Keratinocyte (primary cell): ENCODE measurements at regions not wholly inside any gene's neighbourhood (a gene's known extent, or its start where the extent isn't known, plus 50 kb on each side); places are given as distances from the start of the nearest gene placed in this dataset.

Source experiments
- DNase-seq: peaks from one replicate; pipeline ENCODE4 v3.0.0-alpha.2; 2011; ENCODE audit warnings: low read depth, missing footprints, low spot score
- FAIRE-seq: peaks from 2 replicates; lab custom pipeline; 2011; peaks lifted over from hg19 to GRCh38; lab: Jason Lieb, UNC
- H2AFZ ChIP-seq: 2 replicates; pipeline ENCODE4 v1.6.0; 2012; ENCODE audit warnings: low read length, control low read depth, inconsistent platforms; ENCODE audit not compliant: control insufficient read depth
- H3K27ac ChIP-seq: 2 replicates; pipeline ENCODE4 v1.5.1; 2011; ENCODE audit warnings: low read length; ENCODE audit not compliant: control insufficient read depth, insufficient read depth
- H3K27me3 ChIP-seq: 3 replicates; pipeline ENCODE4 v1.6.0; 2011; ENCODE audit warnings: low read length; ENCODE audit not compliant: control insufficient read depth, insufficient read depth; ENCODE audit errors: extremely low read depth
- H3K36me3 ChIP-seq, 2 experiments: 2 replicates in 1 of 2; 3 replicates in 1 of 2; pipeline ENCODE4 v1.5.1; 2011; ENCODE audit warnings: low read length in 2 of 2, mild to moderate bottlenecking in 1 of 2; ENCODE audit not compliant: control insufficient read depth in 2 of 2, insufficient read depth in 2 of 2; ENCODE audit errors: extremely low read depth in 1 of 2
- H3K4me1 ChIP-seq: 3 replicates; pipeline ENCODE4 v1.5.1; 2011; ENCODE audit warnings: low read length; ENCODE audit not compliant: control insufficient read depth, insufficient read depth; ENCODE audit errors: extremely low read depth
- H3K4me2 ChIP-seq: 3 replicates; pipeline ENCODE4 v1.6.0; 2011; ENCODE audit warnings: low read depth, low read length; ENCODE audit not compliant: control insufficient read depth, insufficient read depth; ENCODE audit errors: extremely low read depth
- H3K4me3 ChIP-seq, 3 experiments: fragments of 200-600 bp in 1 of 3; sonication (generic) in 1 of 3; 2 replicates in 2 of 3; 3 replicates in 1 of 3; pipeline ENCODE4 v1.5.1; 2011 to 2016; ENCODE audit warnings: low read length in 3 of 3, mild to moderate bottlenecking in 3 of 3, control low read depth in 2 of 3, inconsistent platforms in 1 of 3, low read depth in 1 of 3, mixed read lengths in 1 of 3, mixed run types in 1 of 3, moderate library complexity in 1 of 3; ENCODE audit not compliant: control insufficient read depth in 2 of 3, insufficient read depth in 2 of 3; ENCODE audit errors: extremely low read depth in 1 of 3
- H3K79me2 ChIP-seq: 2 replicates; pipeline ENCODE4 v1.6.0; 2012; ENCODE audit warnings: low read length; ENCODE audit not compliant: control insufficient read depth, insufficient read depth
- H3K9ac ChIP-seq: 3 replicates; pipeline ENCODE4 v1.6.0; 2011; ENCODE audit warnings: low read length; ENCODE audit not compliant: control insufficient read depth, insufficient read depth; ENCODE audit errors: extremely low read depth
- H3K9me1 ChIP-seq: 3 replicates; pipeline ENCODE4 v1.6.0; 2011; ENCODE audit warnings: low read length; ENCODE audit not compliant: control insufficient read depth, insufficient read depth; ENCODE audit errors: extremely low read depth
- H3K9me3 ChIP-seq: 2 replicates; pipeline ENCODE4 v1.5.1; 2012; ENCODE audit warnings: low read depth, low read length; ENCODE audit not compliant: control insufficient read depth
- H4K20me1 ChIP-seq: 3 replicates; pipeline ENCODE4 v1.6.0; 2011; ENCODE audit warnings: low read length; ENCODE audit not compliant: control insufficient read depth, insufficient read depth; ENCODE audit errors: extremely low read depth
- CTCF ChIP-seq, 3 experiments: IDR thresholded peaks in 1 of 3; conservative IDR thresholded peaks in 1 of 3; optimal IDR thresholded peaks in 1 of 3; 2 replicates in 2 of 3; 3 replicates in 1 of 3; pipeline versions ENCODE3 to v1.5.1; 2011; ENCODE audit warnings: low read length in 3 of 3, mild to moderate bottlenecking in 3 of 3, moderate library complexity in 2 of 3, control low read depth in 1 of 3, inconsistent platforms in 1 of 3; ENCODE audit not compliant: insufficient read depth in 2 of 3; ENCODE audit errors: extremely low read depth in 1 of 3
- EZH2 ChIP-seq: IDR thresholded peaks from one replicate; pipeline ENCODE4 v1.6.1; 2012; ENCODE audit warnings: inconsistent platforms, mild to moderate bottlenecking, low read length, moderate library complexity
- dilution Hi-C: fragments of 300-500 bp; cut with MboI; formaldehyde crosslinking; loops from one replicate; pipeline ENCODE4 v1.7.0; 2020; ENCODE audit warnings: low sequenced_read_pairs; ENCODE audit not compliant: extremely low pct_ligation_motif_present

DNA sequence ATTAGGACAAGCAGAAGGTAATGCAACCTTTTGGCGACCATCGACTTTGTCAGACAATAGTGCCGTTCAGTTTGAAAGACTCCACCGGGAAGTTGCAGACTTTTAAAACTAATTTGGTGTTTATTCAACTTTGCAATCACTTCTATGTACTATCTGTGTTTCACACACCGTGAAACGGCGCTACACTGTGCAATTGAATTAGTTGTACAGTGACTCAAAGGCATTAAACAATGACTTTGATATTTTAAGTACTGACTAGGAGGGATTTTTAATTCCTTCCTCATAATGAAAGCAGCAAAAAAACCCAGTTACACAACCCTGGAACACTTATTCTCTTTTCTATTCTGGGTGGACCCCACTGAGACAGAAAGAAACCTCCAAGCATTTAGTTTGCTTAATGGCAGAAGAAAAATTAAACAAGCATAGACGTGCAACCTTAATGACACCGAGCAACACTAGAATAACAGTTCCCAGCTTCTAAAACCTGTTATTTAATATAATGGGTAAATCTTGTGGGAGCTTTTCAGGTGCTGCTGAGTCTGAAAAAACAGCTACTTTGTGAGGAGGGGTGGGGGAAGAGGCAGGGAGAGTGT, 176.8 kb downstream of the LMO4 start:
- FAIRE-seq (no peak), DNase-seq (no peak)
- dilution Hi-C loops, result no loop called here
- Histone ChIP-seq H3K79me2 (no peaks in the 10 kb centered on the region), H3K4me1 (no peaks in the 10 kb centered on the region), H3K27me3 (no peaks in the 10 kb centered on the region), H3K9ac (no peak overlapping the region), H4K20me1 (no peaks in the 10 kb centered on the region), H2AFZ (no peak overlapping the region), H3K4me3 (no peak overlapping the region), H3K9me1 (no peaks in the 10 kb centered on the region), H3K4me2 (no peak overlapping the region), H3K36me3 (no peaks in the 10 kb centered on the region), H3K9me3 (no peaks in the 10 kb centered on the region), H3K27ac (no peak overlapping the region)
- TF ChIP-seq CTCF (optimal IDR thresholded peaks at IDR 0.05 in 1 of 3, IDR thresholded peaks at IDR 0.05 in 1 of 3, conservative IDR thresholded peaks at IDR 0.05 in 1 of 3; ENCODE audit: extremely low read depth in 1 of 3, insufficient read depth in 2 of 3, low read length in 3 of 3) (no peak), EZH2 (no peak)

GRCh38 chr1:87506147-87506546, 177.5 kb downstream of the LMO4 start:
- no peaks in the 10 kb centered on the region for H3K4me1 ChIP-seq
- no peak for FAIRE-seq
- dilution Hi-C loops, result no loop called here

More at GRCh38 chr1:87506147-87506546, 177.5 kb downstream of the LMO4 start:
- H3K4me2 ChIP-seq, result no peak overlapping the region
- no peaks in the 10 kb centered on the region for H4K20me1 ChIP-seq
- H3K36me3 ChIP-seq, result no peaks in the 10 kb centered on the region
- H3K9me3 ChIP-seq, result no peaks in the 10 kb centered on the region
- no peak for DNase-seq
- H3K27ac ChIP-seq, result no peak overlapping the region
- H2AFZ ChIP-seq, result no peak overlapping the region
- H3K9me1 ChIP-seq, result no peaks in the 10 kb centered on the region
- no peaks in the 10 kb centered on the region for H3K79me2 ChIP-seq
- H3K27me3 ChIP-seq, result no peaks in the 10 kb centered on the region
- no peak for TF ChIP-seq EZH2
- TF ChIP-seq CTCF (optimal IDR thresholded peaks at IDR 0.05 in 1 of 3, IDR thresholded peaks at IDR 0.05 in 1 of 3, conservative IDR thresholded peaks at IDR 0.05 in 1 of 3; ENCODE audit: extremely low read depth in 1 of 3, insufficient read depth in 2 of 3, low read length in 3 of 3), result no peak
- H3K9ac ChIP-seq, result no peak overlapping the region
- no peak overlapping the region for H3K4me3 ChIP-seq
